DMS 273 (cell line): ENCODE measurements at regions not wholly inside any gene's neighbourhood (a gene's known extent, or its start where the extent isn't known, plus 50 kb on each side); places are given as distances from the start of the nearest gene placed in this dataset.
"Not testable (repeated sequence)": the region's sequence is repeated elsewhere in the genome, so short reads cannot be mapped to it uniquely, and the experiment has no call there.

Experiments
- DNase-seq: peaks from one replicate; lab custom pipeline; 2025; ENCODE audit not compliant: unreplicated experiment; lab: John Stamatoyannopoulos, UW

DNA sequence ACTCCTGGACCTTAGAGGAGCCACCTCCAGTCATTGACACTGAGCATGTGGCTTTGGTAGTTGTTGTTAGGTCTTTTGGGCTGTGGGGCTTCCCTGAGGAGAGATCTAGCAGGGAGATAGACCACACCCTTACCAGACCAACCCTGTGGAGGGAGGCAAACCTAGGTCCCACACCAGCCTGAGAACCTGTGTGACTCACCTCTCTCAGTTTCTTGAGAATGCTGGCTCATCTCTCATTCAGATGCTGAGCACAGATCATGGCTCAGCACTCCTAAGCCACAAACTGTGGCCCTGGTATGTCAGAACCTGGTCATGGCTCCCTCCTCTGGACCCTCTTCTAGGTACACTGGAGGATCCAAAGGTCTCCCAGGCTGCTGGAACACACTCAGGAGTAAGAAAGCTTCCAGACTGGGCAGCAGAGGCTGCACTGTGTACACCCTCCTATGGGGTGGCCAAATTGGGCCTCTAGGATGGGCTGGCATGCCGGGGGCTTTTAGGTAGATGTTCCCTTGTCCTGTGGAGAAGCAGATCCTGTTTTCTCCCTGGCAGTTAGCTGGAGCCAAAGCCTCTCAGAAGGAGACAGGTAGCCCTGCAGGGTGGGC lies 1294.5 kb downstream of the KHDRBS2 start:
- no peak for DNase-seq

DNA sequence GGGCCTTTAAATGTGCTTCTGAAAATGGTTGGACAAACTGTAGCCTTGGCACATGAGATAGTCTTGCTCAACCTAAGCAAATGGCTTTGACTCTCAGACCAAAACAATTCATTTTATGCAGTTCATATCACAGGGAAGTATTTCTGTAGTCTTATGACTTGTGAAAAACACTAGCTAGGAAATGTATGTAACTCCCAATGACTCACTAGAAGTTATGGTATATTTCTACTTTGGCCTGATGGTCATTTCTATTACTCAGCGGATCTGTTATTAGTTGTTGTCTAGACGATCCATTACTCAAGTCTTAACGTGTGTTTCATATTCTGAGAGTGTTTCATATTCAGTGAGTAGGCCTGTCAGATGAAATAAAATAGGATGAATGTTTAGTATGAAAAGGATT lies 1333.5 kb downstream of the KHDRBS2 start:
- DNase-seq, result no peak

DNA sequence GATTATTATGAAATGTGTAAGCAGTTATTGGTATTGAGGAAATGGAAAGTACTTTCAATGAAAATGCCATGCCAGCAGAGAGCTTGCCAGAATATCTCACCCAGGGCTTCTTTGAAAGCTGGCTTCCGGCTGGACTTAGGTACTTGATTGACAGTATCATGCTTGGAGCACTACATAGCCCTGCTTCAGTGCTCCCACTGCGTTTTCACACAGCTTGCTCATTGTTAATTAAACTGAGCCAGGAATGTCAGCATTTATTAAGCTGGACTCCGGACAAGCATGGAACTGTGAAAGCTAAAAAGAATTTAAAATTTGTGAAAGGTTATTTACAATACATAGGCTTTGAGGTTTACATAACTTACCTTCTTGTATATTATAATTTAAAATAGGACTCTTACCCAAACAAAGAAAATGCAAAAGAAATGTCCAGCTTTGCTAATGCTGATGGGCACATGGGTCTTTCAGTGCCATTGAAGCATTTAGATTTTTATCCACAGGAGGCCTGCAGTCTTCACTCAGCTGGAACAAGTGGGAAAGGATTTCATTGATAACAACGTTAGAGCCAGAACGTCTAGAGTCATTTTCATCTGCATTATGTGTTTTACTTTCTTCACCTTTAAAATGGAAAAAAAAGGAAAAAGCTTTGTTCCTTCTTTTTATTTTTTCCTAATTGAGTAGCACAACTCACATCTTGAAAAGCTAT lies 1335.7 kb downstream of the KHDRBS2 start:
- not testable (repeated sequence) for DNase-seq

DNA sequence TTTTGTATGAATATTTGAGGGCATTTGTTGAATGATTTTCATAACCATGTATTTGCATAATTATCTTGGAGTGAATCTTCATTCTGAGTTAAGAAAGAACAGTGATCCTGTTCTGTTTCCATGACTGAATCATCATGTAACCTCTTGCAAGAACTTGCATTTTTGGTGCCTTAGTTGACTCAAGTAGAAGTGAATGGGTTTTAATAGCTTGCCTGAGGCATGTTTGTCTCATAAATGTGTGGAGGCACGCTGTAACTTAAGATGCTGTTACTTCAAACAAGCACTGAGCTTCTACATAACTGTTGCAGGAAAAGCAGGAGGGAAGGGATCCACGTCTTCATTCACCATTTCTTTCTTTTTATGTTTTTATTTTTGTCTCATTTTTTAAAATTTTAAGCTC lies 1338.6 kb downstream of the KHDRBS2 start:
- not testable (repeated sequence) for DNase-seq

DNA sequence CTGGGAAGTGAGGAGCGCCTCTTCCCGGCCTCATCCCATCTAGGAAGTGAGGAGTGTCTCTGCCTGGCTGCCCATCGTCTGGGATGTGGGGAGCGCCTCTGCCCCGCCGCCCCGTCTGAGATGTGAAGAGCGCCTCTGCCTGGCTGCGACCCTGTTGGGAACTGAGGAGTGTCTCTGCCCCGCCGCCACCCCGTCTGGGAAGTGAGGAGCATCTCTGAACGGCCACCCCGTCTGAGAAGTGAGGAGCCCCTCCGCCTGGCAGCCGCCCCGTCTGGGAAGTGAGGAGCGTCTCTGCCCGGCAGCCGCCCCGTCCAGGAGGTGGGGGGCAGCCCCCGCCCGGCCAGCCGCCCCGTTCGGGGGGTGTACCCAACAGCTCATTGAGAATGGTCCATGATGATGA lies 1341.2 kb downstream of the KHDRBS2 start:
- not testable (repeated sequence) for DNase-seq

DNA sequence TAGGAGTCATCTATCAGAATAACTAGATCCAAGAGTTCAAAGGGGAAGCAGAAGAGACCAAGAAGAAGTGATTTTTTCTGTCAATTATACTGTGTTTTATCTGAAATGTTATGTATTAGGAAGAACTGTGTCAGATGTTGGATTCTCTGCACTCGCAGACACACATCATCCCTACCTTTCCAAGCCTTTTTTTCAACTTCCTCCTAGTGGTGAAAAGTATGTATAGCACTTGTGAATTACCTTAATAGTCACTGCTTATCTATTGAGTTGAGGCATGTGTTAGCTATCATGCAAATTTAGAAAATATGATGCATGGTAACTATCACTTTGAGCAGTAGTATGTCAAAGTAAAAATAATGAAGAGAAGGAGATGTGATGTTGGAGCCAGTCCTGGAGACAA lies 1350.1 kb downstream of the KHDRBS2 start:
- not testable (repeated sequence) for DNase-seq

DNA sequence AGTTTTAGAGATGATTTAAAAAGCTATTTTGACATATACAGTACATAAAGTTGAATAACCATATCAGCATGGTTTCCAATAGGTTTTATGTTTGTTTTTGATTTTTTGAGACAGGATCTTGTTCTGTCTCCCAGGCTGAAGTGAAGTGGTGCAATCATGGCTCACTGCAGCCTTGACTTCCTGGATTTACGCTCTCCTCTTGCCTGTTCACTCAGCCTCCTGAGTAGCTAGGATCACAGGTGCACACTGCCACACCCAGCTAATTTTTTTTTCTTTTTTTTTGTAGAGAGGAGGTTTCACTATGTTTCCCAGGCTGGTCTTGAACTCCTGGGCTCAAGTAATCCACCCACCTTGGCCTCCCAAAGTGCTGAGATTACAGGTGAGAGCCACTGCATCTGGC lies 1366.4 kb downstream of the KHDRBS2 start:
- not testable (repeated sequence) for DNase-seq

DNA sequence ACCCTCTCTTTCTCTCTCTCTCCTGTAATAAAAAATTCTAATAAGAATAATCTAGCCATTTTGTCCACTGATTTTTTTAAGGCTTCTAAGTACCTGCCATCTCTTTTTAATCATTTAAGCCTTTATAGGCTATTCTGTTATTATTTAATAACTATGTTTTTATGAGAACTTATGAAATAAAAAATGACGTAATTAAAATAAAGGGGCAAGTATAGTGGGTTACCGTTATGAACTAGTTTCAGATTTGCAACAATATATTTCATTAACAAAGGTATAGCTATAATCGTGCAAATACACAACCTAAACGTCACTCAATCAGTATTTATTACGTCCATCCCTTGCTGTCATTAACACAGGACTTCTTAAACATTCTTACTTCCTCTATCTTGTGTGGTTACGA lies 1382.2 kb downstream of the KHDRBS2 start:
- DNase-seq, result not testable (repeated sequence)

DNA sequence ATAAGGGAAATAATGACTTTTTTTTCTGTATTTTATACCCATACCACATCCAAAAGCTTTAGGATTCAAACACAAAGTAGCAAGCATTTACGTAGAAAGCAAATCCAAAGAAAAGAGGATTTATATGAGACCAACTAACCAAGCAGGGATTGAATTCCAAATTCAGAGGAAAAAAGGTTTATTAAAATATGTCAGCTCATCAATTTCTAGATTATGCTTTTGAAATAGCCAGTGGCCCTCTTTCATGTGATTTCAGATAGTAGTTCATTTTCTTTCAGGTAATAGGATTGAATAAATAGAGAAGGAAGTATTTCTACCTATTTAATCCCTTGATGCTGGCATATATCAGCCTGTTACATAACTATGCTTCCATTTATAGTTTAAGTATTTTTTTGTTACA lies 1392.7 kb downstream of the KHDRBS2 start:
- not testable (repeated sequence) for DNase-seq

DNA sequence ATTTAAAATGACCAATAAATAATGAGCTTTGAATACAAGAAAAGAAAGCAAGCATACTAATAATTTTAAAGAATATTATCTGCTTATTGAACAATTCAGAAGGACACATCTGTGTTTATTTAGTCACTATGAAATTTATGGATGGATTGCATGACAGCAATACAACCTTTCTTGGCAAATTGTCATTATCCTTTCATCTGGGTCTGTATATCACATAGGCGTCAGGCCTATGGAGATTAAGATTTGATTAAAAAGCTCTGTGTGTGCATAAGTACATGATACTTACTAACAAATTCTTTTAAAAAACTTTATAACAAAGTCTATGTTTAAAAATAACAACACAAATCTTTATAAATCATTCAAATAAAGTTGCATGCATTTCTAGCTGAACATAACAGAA lies 1394.4 kb downstream of the KHDRBS2 start:
- no peak for DNase-seq

DNA sequence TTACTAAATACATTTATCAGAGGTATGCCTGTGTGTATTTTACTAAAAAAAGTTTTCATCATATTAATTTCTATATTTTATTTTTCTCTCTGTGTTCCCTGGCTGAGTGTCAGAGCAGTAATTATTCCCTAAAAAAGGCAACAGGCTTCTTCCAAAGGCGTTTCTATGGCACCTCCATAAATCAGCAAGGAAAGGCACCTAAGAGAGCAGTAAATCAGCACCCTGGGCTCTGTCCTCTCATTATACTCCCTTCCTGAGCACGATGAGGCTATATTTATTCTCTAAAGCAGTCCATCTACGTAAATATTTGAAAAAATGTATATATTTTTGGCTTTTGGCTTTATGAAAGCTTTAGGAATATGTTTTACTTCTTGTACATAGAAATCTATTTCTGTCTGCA lies 1408.6 kb downstream of the KHDRBS2 start:
- not testable (repeated sequence) for DNase-seq

DNA sequence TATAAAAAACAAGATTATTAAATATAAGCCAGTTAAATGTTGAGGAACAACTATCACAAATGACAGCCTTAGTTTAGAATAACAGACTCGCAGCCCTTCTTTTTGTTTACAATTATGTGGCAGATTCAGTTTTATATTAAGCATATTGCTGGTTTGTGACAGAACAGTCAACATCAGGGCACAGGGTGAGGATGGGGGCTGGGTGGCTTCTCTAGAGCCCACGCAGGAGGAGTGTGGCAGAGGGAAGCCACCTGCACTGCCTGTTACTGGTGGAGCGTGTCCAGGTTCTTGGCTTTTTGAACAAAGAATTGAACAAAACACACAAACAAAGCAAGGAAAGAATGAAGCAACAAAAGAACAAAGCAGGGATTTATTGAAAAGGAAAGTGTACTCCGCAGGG lies 1415.2 kb downstream of the KHDRBS2 start:
- not testable (repeated sequence) for DNase-seq

DNA sequence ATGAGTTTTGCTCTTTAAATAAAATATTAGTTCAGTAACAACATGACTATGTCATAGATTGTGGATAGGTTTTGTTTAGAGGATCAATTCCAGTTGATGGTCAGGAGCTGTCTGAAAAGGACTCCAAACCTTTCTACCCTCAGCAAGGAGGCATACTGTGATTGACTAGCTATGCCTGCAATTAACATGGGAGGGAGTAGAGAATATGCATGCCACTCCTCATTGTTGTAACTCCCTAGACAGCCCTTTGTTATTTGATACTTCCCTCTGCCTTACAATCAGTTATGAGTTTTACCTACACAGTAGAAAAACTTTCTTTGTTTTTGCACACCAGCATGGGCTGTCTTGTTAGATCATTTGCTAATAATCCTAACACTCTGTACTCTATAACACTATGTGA lies 1418.5 kb downstream of the KHDRBS2 start:
- no peak for DNase-seq

DNA sequence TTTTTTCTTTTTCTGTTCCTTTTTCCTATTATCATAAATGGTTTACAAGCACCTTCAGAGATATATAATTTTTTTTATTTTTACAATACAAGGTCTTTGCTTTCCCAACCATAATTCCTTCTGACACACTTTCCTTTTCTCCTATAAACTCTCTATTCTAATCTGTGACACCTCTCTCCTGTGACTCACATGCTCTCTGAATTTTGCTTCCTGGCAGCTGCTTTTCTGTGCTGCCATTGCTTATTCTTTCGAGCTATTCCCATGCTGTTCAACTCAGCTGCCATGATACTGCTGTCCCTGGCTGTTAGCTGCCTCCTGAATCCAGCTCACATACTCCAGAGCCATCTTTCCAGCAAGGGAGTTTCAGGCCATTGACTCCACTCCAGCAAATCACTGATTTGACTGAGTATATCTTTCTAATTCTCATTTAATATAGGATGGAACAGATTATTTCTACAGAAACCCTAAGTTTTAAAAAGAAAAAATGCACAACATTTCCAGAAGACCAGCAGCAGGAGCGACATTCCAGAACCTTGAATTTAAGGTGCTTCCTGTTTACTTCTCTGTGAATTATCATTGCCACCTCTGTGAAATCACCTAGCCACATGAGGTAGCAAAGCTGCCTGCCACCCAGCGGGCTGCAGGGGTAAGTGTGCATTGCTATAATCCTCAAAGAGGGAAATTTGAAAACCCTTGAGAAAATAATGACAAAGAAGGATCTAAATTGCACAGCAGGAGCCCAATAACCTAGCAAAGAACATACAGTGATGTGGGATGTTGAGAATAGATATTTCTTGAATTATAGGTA lies 1442.6 kb downstream of the KHDRBS2 start:
- peak; percentile 7 for DNase-seq

DNA sequence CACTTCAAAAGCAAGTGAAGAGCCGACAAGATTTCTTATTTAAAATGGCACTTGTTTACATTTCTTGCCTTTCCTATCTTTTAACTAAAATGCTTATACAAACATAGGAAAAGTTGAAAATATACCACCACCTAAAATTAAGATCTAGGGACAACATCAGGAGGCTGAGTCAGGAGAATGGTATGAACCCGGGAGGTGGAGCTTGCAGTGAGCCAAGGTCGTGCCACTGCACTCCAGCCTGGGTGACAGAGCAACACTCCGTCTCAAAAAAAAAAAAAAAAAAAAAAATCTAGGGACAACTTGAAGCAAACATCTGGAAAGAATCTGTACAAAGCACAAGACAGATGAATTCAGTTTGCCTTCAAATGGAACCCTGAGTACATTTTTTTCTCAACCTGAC lies 1455.3 kb downstream of the KHDRBS2 start:
- DNase-seq, result not testable (repeated sequence)

DNA sequence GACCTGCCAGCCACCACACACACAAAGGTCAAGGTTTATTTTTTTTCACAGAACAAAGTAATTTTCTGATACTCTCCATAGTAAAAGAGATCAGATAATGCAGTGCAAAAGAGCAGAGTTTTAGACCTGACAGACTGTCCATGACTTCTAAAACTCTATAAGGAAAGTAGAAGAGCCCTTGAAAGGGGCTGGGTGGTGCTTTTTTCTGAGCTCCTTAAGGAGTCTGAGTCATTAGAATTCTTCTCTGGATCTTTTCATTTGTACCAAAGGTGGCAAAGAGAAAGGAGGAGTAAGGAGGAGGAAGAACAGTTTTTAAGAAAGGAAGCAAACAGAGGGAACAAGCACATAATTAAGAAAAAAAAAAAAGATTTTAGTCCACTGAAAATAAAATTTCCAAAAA lies 1463.4 kb downstream of the KHDRBS2 start:
- DNase-seq, result not testable (repeated sequence)

DNA sequence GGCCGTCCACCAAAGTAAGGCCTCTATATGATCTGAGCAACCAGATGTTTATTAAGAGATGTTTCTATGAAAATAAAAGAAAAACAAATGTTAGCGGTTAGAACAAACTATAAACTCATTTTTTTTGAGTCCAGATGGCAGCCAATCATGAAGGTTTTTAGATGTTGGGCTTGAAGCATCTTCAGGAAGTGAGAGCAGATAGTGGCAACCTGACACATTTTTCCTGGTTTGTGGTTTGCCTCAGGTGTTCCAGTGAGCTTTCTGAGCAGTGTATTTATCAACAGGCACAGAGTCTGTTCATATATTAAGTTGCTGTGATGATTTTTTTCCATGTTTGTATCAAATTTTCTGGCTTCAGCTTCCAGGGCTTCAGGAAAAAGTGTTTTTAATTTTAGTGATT lies 1468.0 kb downstream of the KHDRBS2 start:
- DNase-seq, result not testable (repeated sequence)

DNA sequence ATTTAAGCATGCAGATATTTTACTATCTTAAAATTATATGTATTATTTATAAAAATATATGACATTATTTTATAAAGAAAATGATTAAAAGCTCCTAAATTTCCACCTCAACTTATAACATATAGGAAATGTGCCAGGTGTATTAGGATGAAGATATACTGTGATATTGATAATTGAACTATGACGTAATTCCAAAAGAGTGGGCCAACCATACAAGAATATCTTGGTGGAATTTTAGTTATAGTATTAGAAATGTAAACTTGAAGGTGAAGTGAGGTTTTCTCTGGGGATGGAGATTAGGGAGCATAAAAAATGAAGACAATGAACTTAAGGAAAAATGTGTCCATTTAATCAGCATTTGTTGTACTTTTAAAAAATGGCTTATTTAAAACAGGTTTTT lies 1471.2 kb downstream of the KHDRBS2 start:
- not testable (repeated sequence) for DNase-seq

DNA sequence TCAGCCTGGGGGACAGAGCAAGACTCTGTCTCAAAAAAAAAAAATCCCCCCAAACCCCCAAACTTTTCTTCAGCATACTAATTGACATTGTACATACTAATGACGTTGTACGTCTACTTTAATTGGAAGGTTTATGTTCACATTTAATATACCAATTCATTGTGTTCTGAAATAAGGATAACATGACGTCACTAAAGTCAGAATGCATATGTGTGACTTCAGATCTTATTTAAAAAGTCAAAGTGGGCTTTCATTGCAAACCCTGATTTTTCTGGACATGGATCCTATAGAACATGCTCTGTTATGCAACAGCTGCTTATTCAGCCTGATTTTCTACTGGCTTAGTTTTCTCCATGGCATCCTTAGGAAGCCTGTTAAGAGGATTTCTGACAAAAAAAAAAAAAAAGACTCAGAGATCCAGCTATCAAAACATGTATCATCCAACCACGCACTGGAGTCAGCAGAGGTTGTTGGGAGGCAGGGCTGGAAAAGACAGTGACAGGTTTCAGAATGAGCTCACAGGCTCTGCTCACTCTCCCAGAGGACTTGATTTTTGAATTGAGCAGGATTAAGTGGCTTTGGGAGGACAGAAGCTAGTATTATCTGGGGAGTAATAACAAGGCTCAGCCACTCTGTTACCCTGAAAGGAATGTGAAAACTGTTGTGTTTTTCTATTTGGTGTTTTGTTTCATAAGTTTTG lies 1472.0 kb downstream of the KHDRBS2 start:
- not testable (repeated sequence) for DNase-seq

DNA sequence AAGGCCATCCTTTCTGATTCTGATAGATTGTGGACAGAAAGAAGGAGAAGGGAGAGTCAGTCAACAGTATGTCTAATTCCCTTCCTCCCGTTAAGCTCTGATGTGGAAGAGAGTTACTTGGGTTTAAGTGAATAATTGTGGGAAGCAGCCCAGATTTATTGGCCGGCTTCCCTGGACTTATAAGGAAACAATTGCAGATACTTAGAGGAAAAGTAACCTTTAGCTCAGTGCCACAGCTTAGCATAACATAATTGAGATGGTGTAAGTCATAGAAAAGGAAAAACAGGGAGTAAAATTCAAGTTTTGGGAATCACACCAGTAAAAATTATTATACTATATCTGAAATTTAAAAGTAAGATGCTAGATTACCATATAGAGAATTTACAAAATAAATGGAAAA lies 1475.8 kb downstream of the KHDRBS2 start:
- DNase-seq, result not testable (repeated sequence)

DNA sequence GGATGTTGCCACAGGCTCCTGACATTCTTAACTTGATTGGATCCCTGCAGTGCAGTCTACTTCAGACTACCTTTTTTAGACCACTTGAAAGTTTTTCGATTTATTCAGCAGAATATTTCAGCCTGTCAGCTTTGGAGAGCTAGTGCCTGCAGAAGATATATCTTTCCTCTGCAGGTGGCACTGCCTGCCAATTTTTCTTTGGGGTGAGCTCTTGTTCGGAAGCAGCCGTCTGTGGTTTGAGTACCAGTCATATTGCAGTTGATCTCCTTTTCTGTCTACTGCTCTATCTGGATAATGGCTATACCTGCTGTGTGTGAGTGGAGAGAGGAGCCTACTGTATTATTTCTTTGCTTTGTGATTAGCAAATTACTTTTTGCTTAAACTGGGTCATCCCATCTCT lies 1486.9 kb downstream of the KHDRBS2 start:
- not testable (repeated sequence) for DNase-seq
